B cell (primary cell): ENCODE measurements at regions not wholly inside any gene's neighbourhood (a gene's known extent, or its start where the extent isn't known, plus 50 kb on each side); places are given as distances from the start of the nearest gene placed in this dataset.
"Not testable (repeated sequence)": the region's sequence is repeated elsewhere in the genome, so short reads cannot be mapped to it uniquely, and the experiment has no call there.

Experiments used
- ATAC-seq: fragments of 200-7000 bp; cut with Tn5 transposase; one replicate; pipeline ENCODE4 v1.10.0; 2021; ENCODE audit warnings: low read depth, mild to moderate bottlenecking, moderate number of reproducible peaks, moderate library complexity
- CTCF ChIA-PET: fragments of 350-600 bp; sonication (Branson Sonifier 250); formaldehyde crosslinking; loops from one replicate; lab custom pipeline; 2021; ENCODE audit warnings: antibody characterized with exemption, inconsistent platforms; lab: Charles Lee
- POLR2A ChIA-PET: fragments of 350-600 bp; sonication (Branson Sonifier 250); formaldehyde crosslinking; loops from one replicate; lab custom pipeline; 2021; ENCODE audit warnings: antibody characterized with exemption; lab: Charles Lee
- DNase-seq: peaks from one replicate; pipeline ENCODE4 v3.0.0; 2013
- H2AFZ ChIP-seq: 2 replicates; pipeline ENCODE4 v1.6.1; 2012; ENCODE audit warnings: mild to moderate bottlenecking, low read depth, low read length; ENCODE audit not compliant: insufficient read depth, poor library complexity, severe bottlenecking
- H3K27ac ChIP-seq, 2 donors: 1 replicate in 1 of 2; 2 replicates in 1 of 2; pipeline ENCODE4 v1.5.1; 2012 to 2013; ENCODE audit warnings: low read length in 2 of 2, mild to moderate bottlenecking in 2 of 2, moderate library complexity in 1 of 2
- H3K27me3 ChIP-seq, 4 experiments: fragments of 200-600 bp in 1 of 4; sonication (generic) in 1 of 4; replicated peaks in 1 of 4; 1 replicate in 2 of 4; 2 replicates in 2 of 4; pipeline versions ENCODE4 v1.6.1 to v1.7.0; 2013 to 2016; ENCODE audit warnings: low read length in 3 of 4, mild to moderate bottlenecking in 2 of 4, mixed read lengths in 1 of 4, moderate library complexity in 1 of 4; ENCODE audit not compliant: insufficient read depth in 4 of 4, control insufficient read depth in 3 of 4; ENCODE audit errors: control extremely low read depth in 1 of 4
- H3K36me3 ChIP-seq, 2 experiments: replicated peaks in 1 of 2; 1 replicate in 1 of 2; 2 replicates in 1 of 2; pipeline versions ENCODE4 v1.6.1 to v1.7.1; 2013; ENCODE audit warnings: low read length in 1 of 2; ENCODE audit not compliant: insufficient read depth in 2 of 2, control insufficient read depth in 1 of 2; ENCODE audit errors: control extremely low read depth in 1 of 2, extremely low read depth in 1 of 2
- H3K4me1 ChIP-seq, 2 donors: fragments of 200-600 bp in 1 of 2; sonication (generic) in 1 of 2; 1 replicate in 1 of 2; 2 replicates in 1 of 2; pipeline versions ENCODE4 v1.5.1 to v1.6.1; 2013 to 2017; ENCODE audit warnings: low read length in 2 of 2; ENCODE audit not compliant: control insufficient read depth in 2 of 2, insufficient read depth in 2 of 2
- H3K4me2 ChIP-seq: replicated peaks from 2 replicates; pipeline ENCODE3; 2012; ENCODE audit warnings: mild to moderate bottlenecking, low read depth, low read length; ENCODE audit not compliant: poor library complexity, severe bottlenecking
- H3K4me3 ChIP-seq, 5 experiments: fragments of 200-600 bp in 1 of 5; sonication (generic) in 1 of 5; 1 replicate in 3 of 5; 2 replicates in 2 of 5; pipeline versions ENCODE4 v1.5.1 to v1.7.0; 2011 to 2016; ENCODE audit warnings: low read length in 4 of 5, mild to moderate bottlenecking in 4 of 5, low read depth in 2 of 5, control low read depth in 1 of 5, moderate library complexity in 1 of 5; ENCODE audit not compliant: insufficient read depth in 1 of 5; ENCODE audit errors: control extremely low read depth in 1 of 5, extremely low read depth in 1 of 5
- H3K79me2 ChIP-seq: fragments of 200-600 bp; sonication (generic); one replicate; pipeline ENCODE4 v1.6.0; 2016; ENCODE audit warnings: low read length; ENCODE audit not compliant: control insufficient read depth, insufficient read depth
- H3K9ac ChIP-seq: fragments of 200-600 bp; sonication (generic); 2 replicates; pipeline ENCODE4 v1.6.1; 2017; ENCODE audit warnings: mild to moderate bottlenecking, low read length, moderate library complexity
- H3K9me3 ChIP-seq, 3 donors: one replicate each; pipeline versions ENCODE4 v1.6.1 to v1.7.1; 2013; ENCODE audit warnings: low read length in 2 of 3; ENCODE audit not compliant: control insufficient read depth in 2 of 3, insufficient read depth in 1 of 3; ENCODE audit errors: control extremely low read depth in 1 of 3
- H4K20me1 ChIP-seq: 2 replicates; pipeline ENCODE4 v1.6.0; 2012; ENCODE audit warnings: mild to moderate bottlenecking, low read length; ENCODE audit not compliant: insufficient read depth, control insufficient read depth, poor library complexity, severe bottlenecking
- H3K27ac Mint-ChIP-seq: one replicate; pipeline ENCODE4 v1.8.0; 2021; ENCODE audit warnings: mixed read lengths
- H3K27me3 Mint-ChIP-seq: one replicate; pipeline ENCODE4 v1.8.0; 2021; ENCODE audit warnings: mixed read lengths
- H3K4me1 Mint-ChIP-seq: one replicate; pipeline ENCODE4 v1.8.0; 2021; ENCODE audit warnings: mixed read lengths
- H3K4me3 Mint-ChIP-seq: one replicate; pipeline ENCODE4 v1.8.0; 2021; ENCODE audit warnings: mixed read lengths
- H3K9me3 Mint-ChIP-seq: one replicate; pipeline ENCODE4 v1.8.0; 2022; ENCODE audit warnings: mixed read lengths; ENCODE audit not compliant: insufficient read depth
- WGBS: methylation state at CpG from one replicate; pipeline ENCODE4 v1.1.5; 2013; ENCODE audit warnings: missing lambda C conversion rate; ENCODE audit not compliant: insufficient coverage; 5-methylcytosine and 5-hydroxymethylcytosine counted together
- intact Hi-C: fragments of 100-400 bp; cut with micrococcal nuclease; formaldehyde crosslinking; loops from one replicate; pipeline ENCODE4 v1.10.0; 2022

- H3K9me3 ChIP-seq, H3K27ac Mint-ChIP-seq, H4K20me1 ChIP-seq, H3K27me3 ChIP-seq, CTCF ChIA-PET, DNase-seq, H3K27me3 Mint-ChIP-seq, H3K9ac ChIP-seq, H3K79me2 ChIP-seq, H3K9me3 Mint-ChIP-seq, ATAC-seq, H3K36me3 ChIP-seq, H3K27ac ChIP-seq, H3K4me1 ChIP-seq, H3K4me3 ChIP-seq, POLR2A ChIA-PET, H3K4me2 ChIP-seq, H3K4me3 Mint-ChIP-seq, H3K4me1 Mint-ChIP-seq, intact Hi-C loops, H2AFZ ChIP-seq: not testable (repeated sequence)
- no CpG with 5 or more reads among the region's 1 CpG for WGBS
Measured at GRCh38 chr7:76771980-76772379, 144.9 kb upstream of the POMZP3 start.

- H3K9me3 Mint-ChIP-seq = not testable (repeated sequence)
- WGBS = no CpG with 5 or more reads among the region's 3 CpGs
Measured at GRCh38 chr7:76763977-76764376, 136.9 kb upstream of the POMZP3 start.

GRCh38 chr7:76760546-76761220 lies 133.6 kb upstream of the POMZP3 start:
- H3K4me1 Mint-ChIP-seq, H4K20me1 ChIP-seq, H3K4me3 ChIP-seq, H3K79me2 ChIP-seq, H3K27me3 ChIP-seq, H3K27ac Mint-ChIP-seq, intact Hi-C loops, H3K4me3 Mint-ChIP-seq, ATAC-seq, H3K36me3 ChIP-seq, H3K9ac ChIP-seq, H3K4me1 ChIP-seq, H2AFZ ChIP-seq, H3K9me3 Mint-ChIP-seq, CTCF ChIA-PET, DNase-seq, H3K27ac ChIP-seq, POLR2A ChIA-PET, H3K9me3 ChIP-seq, H3K4me2 ChIP-seq: not testable (repeated sequence)
- peaks cover 15% of the 10 kb centered on the region for H3K27me3 Mint-ChIP-seq

More at GRCh38 chr7:76763977-76764376, 136.9 kb upstream of the POMZP3 start:
- H3K4me1 Mint-ChIP-seq, H3K4me1 ChIP-seq, H2AFZ ChIP-seq, ATAC-seq, H3K9ac ChIP-seq, H3K4me2 ChIP-seq, intact Hi-C loops, H3K27ac Mint-ChIP-seq, H3K79me2 ChIP-seq, H3K9me3 ChIP-seq, H4K20me1 ChIP-seq, H3K27ac ChIP-seq, H3K4me3 Mint-ChIP-seq, H3K4me3 ChIP-seq, CTCF ChIA-PET, H3K27me3 ChIP-seq, POLR2A ChIA-PET, DNase-seq, H3K36me3 ChIP-seq: not testable (repeated sequence)
- peaks cover 11% of the 10 kb centered on the region for H3K27me3 Mint-ChIP-seq

GRCh38 chr7:76739538-76739937 lies 112.5 kb upstream of the POMZP3 start:
- H3K4me3 Mint-ChIP-seq, H3K27me3 Mint-ChIP-seq, H3K79me2 ChIP-seq, H3K4me2 ChIP-seq, H3K27ac Mint-ChIP-seq, H3K9me3 Mint-ChIP-seq, POLR2A ChIA-PET, H3K27ac ChIP-seq, DNase-seq, H3K4me1 Mint-ChIP-seq, intact Hi-C loops, H3K36me3 ChIP-seq, H3K9me3 ChIP-seq, H3K4me3 ChIP-seq, H3K27me3 ChIP-seq, H4K20me1 ChIP-seq, H3K9ac ChIP-seq, CTCF ChIA-PET, ATAC-seq, H2AFZ ChIP-seq, H3K4me1 ChIP-seq: not testable (repeated sequence)
- WGBS = 100% methylated on average over 3 of the region's 4 CpGs
